Renal pelvis (tissue), 1 donor: ENCODE measurements at regions not wholly inside any gene's neighbourhood (a gene's known extent, or its start where the extent isn't known, plus 50 kb on each side); places are given as distances from the start of the nearest gene placed in this dataset.

Experiments
- DNase-seq: peaks from one replicate; pipeline ENCODE4 v3.0.0-alpha.2; 2013

DNA sequence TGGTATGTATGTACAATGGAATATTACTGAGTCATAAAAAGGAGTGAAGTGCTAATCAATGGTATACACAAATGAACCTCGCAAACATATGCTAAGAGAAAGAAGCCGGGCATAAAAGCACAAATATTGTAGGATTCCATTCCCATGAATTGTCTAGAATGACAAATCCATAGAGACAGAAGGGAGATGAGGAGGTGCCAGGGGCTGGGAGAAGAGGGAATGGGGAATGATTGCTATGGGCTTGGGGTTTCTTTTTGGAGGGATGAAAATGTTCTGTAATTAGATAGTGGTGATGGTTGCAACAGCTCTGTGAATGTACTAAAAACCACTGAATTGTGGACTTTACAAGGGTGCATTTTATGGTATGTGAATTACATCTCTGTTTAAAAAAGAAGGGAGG is 73.5 kb downstream of the GLI2 start:
- no peak for DNase-seq

- no peak for DNase-seq
These were observed 74.2 kb downstream of the GLI2 start for GRCh38 chr2:120809609-120810440.

DNA sequence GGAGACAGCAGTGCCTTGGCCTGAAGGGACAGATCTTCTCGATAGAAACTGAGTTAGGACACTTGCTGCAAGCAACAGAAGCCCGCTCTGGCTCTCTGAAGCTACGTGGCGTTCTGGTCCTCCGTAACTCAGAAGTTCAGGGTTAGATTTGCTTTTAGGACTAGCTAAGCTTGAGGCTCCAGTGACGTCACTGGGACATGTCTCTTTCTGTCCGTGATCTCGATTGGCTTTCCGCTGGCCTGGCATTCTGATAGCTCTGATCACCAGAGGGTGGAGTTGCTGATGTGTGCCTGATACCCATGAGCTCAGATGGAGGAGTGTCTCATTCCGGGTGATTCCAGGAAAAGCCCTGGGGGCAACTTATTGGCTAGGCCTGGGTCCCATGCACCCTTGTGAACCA is 75.0 kb downstream of the GLI2 start:
- DNase-seq = no peak

GRCh38 chr2:120812866-120813265 is 77.2 kb downstream of the GLI2 start:
- DNase-seq = no peak

- no peak for DNase-seq
These were observed 78.7 kb downstream of the GLI2 start for GRCh38 chr2:120814352-120814751.

GRCh38 chr2:120815292-120815691 is 79.6 kb downstream of the GLI2 start:
- DNase-seq = no peak

GRCh38 chr2:120817136-120817955 is 81.7 kb downstream of the GLI2 start:
- DNase-seq = no peak

DNA sequence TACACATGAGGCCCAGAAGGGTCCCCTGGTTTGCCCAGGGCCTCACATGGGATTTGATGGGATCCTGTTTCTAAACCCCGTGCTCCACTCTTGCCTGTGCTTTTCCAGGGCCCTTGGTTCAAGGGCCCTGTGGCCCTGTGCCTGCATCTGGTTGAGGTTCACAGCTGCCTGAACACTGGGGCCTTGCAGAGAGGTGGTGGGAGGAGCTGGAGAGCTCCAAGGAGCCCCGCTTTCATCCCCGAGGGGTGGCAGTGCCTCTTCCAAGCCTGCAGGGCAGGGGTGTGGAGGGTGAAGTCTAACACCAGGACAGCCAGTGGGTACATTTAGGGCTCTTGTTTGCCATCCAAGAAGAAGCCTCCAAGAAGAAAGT is 82.3 kb downstream of the GLI2 start:
- no peak for DNase-seq

GRCh38 chr2:120818441-120818920 is 82.8 kb downstream of the GLI2 start:
- DNase-seq = no peak

DNA sequence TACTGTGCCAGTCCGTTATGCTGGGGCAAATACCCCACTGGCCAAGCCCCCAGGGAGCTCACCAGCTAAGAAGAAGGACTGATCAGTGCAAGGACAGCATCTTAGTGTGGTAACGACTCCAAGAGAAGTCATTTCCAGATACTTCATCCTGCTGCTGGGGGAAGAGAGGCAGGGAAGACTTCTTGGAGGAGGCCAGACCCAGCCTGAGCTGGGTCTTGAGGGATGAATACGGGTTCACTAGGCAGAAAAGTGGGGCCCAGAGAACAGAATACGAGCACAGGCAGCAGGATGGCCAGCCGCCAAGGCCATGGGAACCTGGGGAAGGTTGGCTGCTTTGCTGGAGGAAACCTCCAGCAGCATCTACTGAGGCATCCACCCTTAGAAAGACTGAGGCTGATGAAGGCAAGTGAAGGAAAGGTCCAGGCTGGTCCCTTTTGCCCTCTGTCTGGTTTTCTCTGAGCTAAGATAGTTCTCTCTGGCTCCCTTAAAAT is 84.1 kb downstream of the GLI2 start:
- DNase-seq = no peak

DNA sequence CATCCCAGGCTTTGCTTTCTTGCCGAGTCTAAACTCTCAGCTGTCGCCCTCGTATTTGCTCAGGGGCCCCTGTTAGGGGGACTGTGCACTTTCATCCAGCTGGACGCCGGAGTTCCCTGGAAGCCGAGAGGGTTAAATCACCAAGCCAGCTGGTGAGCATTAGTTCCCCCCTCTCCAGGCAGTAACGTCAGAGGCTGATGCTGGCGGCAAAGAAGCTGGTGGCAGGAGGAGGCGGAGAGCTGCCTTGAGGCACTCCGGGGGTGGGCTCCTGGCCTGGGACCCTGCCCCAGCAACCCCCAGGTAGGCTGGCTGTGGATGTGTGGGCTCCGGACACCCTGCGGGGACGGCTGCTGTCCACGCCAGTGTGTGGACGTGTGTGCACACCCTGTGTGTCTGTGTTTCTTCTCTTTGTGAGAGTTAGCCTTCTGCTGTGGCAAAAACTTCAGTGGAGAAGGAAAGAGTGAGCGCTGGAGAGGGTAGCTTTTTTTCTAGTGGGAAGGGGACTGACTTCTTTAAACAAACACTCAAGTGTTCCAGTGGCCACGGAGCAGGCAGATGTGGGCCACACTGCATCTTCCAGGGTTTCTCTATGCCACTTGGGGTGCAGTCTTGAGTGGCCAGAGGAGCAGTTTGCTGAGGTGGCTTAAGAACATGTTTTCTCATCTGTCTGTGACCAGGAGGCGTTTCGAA is 84.7 kb downstream of the GLI2 start:
- DNase-seq = peak; percentile 82

DNA sequence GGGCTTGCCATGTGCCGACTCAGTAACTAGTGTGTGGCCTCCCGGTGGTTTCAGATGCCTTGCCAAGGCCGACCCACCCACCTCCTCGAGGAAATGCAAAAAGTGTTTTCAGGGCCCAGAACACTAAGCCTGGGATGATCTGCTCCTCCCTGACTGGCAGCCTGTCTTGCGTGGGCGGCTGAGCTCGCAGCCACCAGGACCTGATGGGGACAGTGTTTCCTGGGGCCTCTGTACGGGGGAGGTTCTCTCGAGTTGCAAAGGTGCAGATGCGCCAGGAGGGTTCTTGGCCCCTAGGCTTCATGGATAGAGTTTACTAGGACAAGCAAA is 85.2 kb downstream of the GLI2 start:
- DNase-seq = no peak

DNA sequence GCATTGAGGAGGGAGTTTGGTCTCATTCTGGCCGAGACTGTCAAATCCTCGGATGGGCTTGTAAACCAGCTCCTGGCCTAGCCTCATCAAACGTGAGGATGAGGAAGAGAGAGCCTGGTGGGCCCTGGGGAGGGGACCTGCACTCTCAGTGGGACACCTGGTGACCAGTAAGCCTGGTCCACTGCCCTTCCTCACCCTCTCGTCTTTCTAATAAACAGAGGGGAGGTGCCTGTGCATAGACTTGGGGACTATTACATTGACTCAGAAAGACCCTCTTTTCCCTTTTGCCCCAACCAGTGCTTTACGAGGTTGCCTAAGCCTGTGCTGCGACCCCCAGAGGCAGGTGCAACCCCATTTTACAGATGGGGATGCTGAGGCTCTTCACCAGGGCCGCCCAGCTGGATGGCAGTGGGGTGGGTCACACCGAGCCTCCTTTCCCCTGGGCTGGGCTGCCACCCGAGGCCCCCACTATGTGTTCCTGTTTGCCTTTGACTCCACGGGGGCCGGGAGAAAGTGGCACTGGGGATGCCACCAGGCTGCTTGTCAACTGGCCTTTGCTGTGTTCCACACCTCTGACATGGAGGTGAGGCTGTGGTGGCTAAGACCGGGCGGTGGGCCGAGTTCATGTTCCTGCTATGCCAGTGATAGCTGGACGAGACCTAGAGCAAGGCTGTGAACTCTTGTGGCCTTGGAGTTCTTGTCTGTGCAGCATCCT is 85.9 kb downstream of the GLI2 start:
- DNase-seq = no peak

DNA sequence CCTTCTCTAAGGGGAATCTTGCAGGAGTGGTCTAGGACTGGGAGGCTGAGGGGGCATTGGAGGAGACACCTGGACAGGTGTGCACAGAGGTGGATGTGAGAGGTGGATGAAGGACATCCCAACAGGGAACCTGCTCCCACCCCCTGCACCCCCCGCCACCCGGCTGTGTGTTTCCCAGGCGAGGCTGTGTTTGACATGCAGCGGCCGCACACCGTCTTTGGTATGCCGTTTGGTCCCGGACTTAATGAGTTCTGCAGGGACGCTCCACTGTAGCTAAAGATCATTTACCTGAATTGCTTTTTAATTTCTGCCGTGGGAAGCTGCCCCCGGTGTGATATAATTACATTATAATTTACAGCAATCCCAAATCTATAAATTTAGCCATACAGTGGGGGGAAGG is 87.3 kb downstream of the GLI2 start:
- no peak for DNase-seq

GRCh38 chr2:120823551-120823950 is 87.9 kb downstream of the GLI2 start:
- DNase-seq = no peak

GRCh38 chr2:120824246-120824645 is 88.6 kb downstream of the GLI2 start:
- no peak for DNase-seq

GRCh38 chr2:120825370-120826259 is 89.9 kb downstream of the GLI2 start:
- DNase-seq = no peak

DNA sequence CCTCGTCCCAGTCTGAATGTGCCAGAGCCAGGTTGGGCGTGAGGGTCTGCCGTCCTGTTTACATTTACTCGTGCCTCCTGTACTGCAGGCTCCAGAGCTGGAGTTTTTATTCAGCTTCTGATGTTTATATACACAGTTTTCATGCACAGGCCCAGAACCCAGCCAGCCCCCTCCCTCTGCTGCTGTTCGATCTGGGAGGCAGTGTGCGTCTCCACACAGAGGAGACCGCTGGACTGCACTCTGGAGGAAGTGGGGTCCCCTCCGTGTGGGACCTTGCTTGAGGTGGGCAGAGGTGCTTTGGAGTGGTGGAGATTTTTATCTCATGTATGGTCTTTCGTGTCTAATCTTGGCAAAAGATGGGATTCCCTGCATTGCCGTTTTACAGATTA is 90.6 kb downstream of the GLI2 start:
- no peak for DNase-seq

- DNase-seq = no peak
These were observed 91.2 kb downstream of the GLI2 start for GRCh38 chr2:120826716-120827410.

GRCh38 chr2:120828066-120828465 is 92.4 kb downstream of the GLI2 start:
- no peak for DNase-seq
